ENCODE measurements at regions not wholly inside any gene's neighbourhood (a gene's known extent, or its start where the extent isn't known, plus 50 kb on each side); places are given as distances from the start of the nearest gene placed in this dataset.

DNA sequence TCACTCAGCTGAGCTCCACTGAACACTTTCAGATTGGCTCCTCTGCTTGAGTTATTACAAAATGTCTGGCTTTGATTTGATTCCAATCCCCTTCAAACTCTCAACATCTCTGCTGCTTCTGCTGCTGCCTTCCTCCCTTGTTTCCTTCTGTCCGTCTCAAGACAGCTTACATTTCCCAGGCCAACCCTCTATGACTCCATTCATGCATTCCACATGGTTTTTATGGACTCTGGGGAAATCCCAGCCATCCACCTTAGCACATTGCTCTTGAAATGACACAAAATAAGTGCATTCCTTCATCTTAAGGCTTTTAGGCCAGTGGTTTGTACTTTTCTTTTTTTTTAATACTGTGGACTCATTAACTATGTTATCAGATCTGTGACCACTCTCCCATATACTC, 68.5 kb upstream of the TMEM164 start:
- DNase-seq: no peak

DNA sequence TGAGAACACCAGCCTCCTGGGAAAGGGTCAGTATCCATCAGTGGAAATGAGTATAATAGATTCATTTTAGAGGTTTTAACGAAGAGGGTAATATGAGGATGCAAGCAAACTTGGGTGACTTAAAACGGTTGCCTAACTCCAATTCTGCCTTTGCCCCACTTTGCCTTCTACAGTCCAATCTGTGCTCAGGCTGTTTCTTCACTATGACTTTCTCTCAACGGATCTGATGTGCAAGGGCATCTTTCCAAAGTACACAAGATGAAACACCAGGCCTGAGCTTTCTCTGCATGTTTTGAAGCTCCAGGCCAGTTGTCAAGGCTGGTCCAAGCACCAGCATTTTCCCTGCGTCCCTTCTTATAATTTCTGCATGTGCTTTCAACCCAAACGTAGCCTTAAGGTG, 68.0 kb upstream of the TMEM164 start:
- no peak for DNase-seq

GRCh38 chrX:109936114-109936513, 66.8 kb upstream of the TMEM164 start:
- no peak for DNase-seq

DNA sequence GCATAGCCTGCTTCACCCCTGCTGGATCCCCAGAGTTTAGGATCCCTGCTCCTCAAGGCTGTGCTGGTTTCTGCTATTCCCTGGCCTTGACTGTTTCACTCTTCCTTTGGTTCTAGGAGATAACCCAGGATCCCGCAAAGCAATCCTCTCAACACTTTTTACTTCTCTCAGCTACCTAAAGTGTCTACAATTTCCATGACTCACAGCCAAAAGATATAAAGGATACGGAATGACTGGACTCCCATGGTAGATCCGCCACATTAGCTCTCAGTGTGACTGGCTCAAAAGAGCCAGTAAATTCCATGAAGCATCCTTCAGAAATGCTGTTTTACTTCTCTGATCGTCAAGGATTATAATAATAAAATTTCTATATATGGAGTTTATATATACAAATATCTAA, 66.3 kb upstream of the TMEM164 start:
- DNase-seq: no peak

DNA sequence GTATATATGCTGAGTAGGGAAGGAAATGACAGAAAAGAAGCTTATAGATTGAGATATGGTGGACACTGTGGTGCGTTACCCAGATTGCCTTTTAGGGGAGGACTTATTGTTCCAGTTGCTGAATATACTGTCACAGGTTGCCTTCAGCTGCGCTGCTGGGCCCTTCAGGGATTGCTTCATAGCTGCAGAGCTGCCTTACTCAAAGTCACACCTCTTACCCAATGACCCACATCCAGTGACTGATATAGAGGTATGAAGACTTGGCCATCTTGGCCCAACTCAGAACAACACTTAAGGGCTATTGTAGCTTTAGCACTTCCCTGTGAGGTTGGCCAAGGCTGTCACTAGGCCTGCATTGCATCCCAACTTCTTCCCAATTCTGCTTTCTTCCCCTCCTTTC, 63.4 kb upstream of the TMEM164 start:
- DNase-seq: no peak

- no peak for DNase-seq
Measured at GRCh38 chrX:109940411-109940810, 62.5 kb upstream of the TMEM164 start.

GRCh38 chrX:109943092-109943739, 59.7 kb upstream of the TMEM164 start:
- no peak for DNase-seq

DNA sequence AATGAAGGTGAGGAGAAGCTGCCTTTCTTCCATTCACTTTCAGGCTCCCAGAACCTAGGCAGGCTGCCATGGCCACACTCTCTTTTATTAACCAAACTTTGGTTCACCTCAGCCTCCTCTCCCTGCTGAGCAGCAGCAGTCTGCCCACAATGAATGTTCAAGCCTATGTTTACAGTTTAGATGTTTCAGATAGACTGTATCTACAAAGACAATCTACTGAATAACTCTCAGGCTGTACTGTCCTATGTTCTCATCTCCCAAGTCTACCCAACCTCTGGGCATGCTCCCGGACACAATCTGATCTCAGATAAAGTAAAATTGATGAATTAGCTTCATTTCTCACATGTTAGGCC, 59.2 kb upstream of the TMEM164 start:
- no peak for DNase-seq

DNA sequence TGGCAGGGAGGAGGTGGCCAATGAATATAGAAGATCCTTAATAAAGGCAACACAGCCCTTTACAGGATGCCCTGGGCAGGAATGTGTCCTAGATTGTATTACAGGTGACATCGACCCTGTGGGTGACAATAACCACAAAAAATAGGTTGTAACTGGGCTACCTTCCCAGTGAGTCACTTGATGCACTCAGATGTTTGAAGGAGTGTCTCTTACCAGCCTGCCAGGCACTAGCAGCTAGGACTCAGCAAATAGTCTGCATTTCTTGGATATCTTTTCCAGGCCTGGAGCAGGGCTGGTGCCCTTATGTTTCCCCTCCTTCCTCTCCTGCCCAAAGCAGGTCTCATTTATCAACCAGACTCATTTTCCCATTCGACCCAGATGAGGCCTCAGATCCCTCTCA, 50.9 kb upstream of the TMEM164 start:
- no peak for DNase-seq

- no peak for DNase-seq
Measured at GRCh38 chrX:109952985-109953905, 49.7 kb upstream of the TMEM164 start.

Measured in CD4-positive, alpha-beta T cell treated with Interleukin-17A for 1 hour (primary cell).